Breast epithelium (tissue), 4 donors: ENCODE measurements at regions not wholly inside any gene's neighbourhood (a gene's known extent, or its start where the extent isn't known, plus 50 kb on each side); places are given as distances from the start of the nearest gene placed in this dataset.

Experiments used
- DNase-seq, 2 donors: peaks; one replicate each; pipeline ENCODE4 v3.0.0-alpha.2; 2019; ENCODE audit warnings: low spot score in 2 of 2
- H3K27ac ChIP-seq, 2 donors: fragments of 200-600 bp; sonication (generic) in 1 of 2; one replicate each; pipeline ENCODE4 v1.5.1; 2016 to 2019; ENCODE audit warnings: mild to moderate bottlenecking in 1 of 2
- H3K27me3 ChIP-seq, 2 donors: fragments of 200-600 bp; sonication (generic) in 1 of 2; one replicate each; pipeline versions ENCODE4 v1.5.1 to v1.6.0; 2017 to 2019; ENCODE audit warnings: control low read depth in 1 of 2, mild to moderate bottlenecking in 1 of 2
- H3K36me3 ChIP-seq: fragments of 200-600 bp; one replicate; pipeline ENCODE4 v1.5.1; 2019
- H3K4me1 ChIP-seq, 2 donors: fragments of 200-600 bp; sonication (generic); one replicate each; pipeline ENCODE4 v1.5.1; 2016 to 2019; ENCODE audit warnings: control low read depth in 1 of 2
- H3K4me3 ChIP-seq, 3 donors: fragments of 200-600 bp; sonication (generic); 1 replicate in 2 of 3; 2 replicates in 1 of 3; pipeline ENCODE4 v1.5.1; 2016 to 2019; ENCODE audit warnings: mild to moderate bottlenecking in 3 of 3, moderate library complexity in 2 of 3
- H3K9me3 ChIP-seq, 2 donors: fragments of 200-600 bp; sonication (generic) in 1 of 2; one replicate each; pipeline ENCODE4 v1.5.1; 2016 to 2019; ENCODE audit warnings: control low read depth in 1 of 2
- POLR2A ChIP-seq: fragments of 450-650 bp; IDR thresholded peaks from one replicate; pipeline ENCODE4 v1.6.1; 2016; ENCODE audit warnings: antibody characterized with exemption, mild to moderate bottlenecking, moderate library complexity
- POLR2AphosphoS5 ChIP-seq, 3 donors: sonication (generic); formaldehyde crosslinking; IDR thresholded peaks; one replicate each; pipeline ENCODE4 v1.6.1; 2017; ENCODE audit warnings: antibody characterized with exemption in 3 of 3
- intact Hi-C: fragments of 100-400 bp; cut with DNase I; formaldehyde crosslinking; loops from one replicate; pipeline ENCODE4 v1.15.1; 2023; ENCODE audit warnings: low total_unique reads
- TF ChIP-seq, protein P1 (sequence below), 3 donors: fragments of 450-650 bp; IDR thresholded peaks; one replicate each; pipeline ENCODE4 v1.5.1; 2016 to 2017; ENCODE audit warnings: antibody characterized with exemption in 3 of 3, mild to moderate bottlenecking in 3 of 3, moderate library complexity in 3 of 3

- no peaks in the 10 kb centered on the region for H3K36me3 ChIP-seq
- intact Hi-C loops: no loop called here
- no peak overlapping the region for H3K4me3 ChIP-seq
- peak overlapping the region in 1 of 2 donors; percentile 61 for H3K27ac ChIP-seq
- H3K27me3 ChIP-seq: no peaks in the 10 kb centered on the region
- TF ChIP-seq POLR2AphosphoS5 (IDR thresholded peaks at IDR 0.05) (no peak), POLR2A (no peak)
- TF ChIP-seq, protein P1, sequence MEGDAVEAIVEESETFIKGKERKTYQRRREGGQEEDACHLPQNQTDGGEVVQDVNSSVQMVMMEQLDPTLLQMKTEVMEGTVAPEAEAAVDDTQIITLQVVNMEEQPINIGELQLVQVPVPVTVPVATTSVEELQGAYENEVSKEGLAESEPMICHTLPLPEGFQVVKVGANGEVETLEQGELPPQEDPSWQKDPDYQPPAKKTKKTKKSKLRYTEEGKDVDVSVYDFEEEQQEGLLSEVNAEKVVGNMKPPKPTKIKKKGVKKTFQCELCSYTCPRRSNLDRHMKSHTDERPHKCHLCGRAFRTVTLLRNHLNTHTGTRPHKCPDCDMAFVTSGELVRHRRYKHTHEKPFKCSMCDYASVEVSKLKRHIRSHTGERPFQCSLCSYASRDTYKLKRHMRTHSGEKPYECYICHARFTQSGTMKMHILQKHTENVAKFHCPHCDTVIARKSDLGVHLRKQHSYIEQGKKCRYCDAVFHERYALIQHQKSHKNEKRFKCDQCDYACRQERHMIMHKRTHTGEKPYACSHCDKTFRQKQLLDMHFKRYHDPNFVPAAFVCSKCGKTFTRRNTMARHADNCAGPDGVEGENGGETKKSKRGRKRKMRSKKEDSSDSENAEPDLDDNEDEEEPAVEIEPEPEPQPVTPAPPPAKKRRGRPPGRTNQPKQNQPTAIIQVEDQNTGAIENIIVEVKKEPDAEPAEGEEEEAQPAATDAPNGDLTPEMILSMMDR (IDR thresholded peaks at IDR 0.05): no peak
- H3K4me1 ChIP-seq: no peaks in the 10 kb centered on the region
- H3K9me3 ChIP-seq: no peaks in the 10 kb centered on the region
- DNase-seq: no peak
Observed at GRCh38 chr18:56128153-56128791, 510.1 kb downstream of the TXNL1 start.

DNA sequence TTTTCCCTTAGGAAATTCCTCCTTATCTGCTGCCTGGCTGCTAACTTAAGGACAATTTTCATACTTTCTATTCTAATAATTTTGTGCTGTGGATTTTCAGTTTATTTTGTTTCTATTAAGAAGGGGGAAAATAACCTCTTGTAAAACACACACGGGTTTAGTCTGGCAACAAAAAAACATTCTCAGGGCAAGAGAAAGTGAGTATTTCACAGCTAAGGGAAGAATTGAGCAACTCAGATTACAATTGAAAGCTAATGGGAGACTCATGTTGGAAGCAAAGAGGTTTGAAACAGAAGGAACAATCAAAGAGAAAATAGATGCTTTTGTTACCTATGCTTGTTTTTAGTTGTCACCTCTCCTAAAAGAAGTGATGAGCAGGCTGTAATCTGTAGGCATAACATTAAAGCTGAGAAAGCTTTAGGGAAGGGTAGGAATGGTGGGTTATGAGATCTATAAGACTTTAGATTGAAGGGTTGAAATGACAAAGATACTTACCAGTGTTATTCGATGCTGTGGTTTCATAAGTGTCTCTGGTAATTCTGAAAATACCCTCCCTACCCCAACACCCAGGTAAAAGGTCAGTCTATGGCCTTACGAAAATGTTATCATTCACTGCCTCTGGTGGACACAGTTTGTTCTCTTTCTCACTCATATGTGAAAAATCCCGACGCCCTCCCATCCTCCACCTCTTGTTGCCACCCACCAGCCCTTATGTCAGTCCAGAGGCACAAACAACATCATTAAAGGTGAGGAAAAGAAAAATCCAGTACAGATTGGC, 510.9 kb downstream of the TXNL1 start:
- Histone ChIP-seq H3K9me3 (no peaks in the 10 kb centered on the region), H3K4me3 (no peak overlapping the region), H3K4me1 (no peaks in the 10 kb centered on the region), H3K36me3 (no peaks in the 10 kb centered on the region), H3K27me3 (no peaks in the 10 kb centered on the region), H3K27ac (peak overlapping the region in 1 of 2 donors; percentile 61)
- no peak for DNase-seq
- intact Hi-C loops: no loop called here
- no peak for TF ChIP-seq POLR2A

GRCh38 chr18:56124186-56124585, 514.2 kb downstream of the TXNL1 start:
- H3K4me1 ChIP-seq: no peaks in the 10 kb centered on the region
- no peak for TF ChIP-seq POLR2AphosphoS5 (IDR thresholded peaks at IDR 0.05)
- no peak for TF ChIP-seq POLR2A
- TF ChIP-seq, protein P1 (IDR thresholded peaks at IDR 0.05): no peak
- no peaks in the 10 kb centered on the region for H3K27me3 ChIP-seq
- no peak overlapping the region for H3K4me3 ChIP-seq
- intact Hi-C loops: no loop called here
- H3K27ac ChIP-seq: no peak overlapping the region
- DNase-seq: no peak
- H3K9me3 ChIP-seq: no peaks in the 10 kb centered on the region
- H3K36me3 ChIP-seq: no peaks in the 10 kb centered on the region

GRCh38 chr18:56121669-56122068, 516.7 kb downstream of the TXNL1 start:
- Histone ChIP-seq H3K36me3 (no peaks in the 10 kb centered on the region), H3K4me3 (no peak overlapping the region), H3K9me3 (no peaks in the 10 kb centered on the region), H3K4me1 (no peaks in the 10 kb centered on the region), H3K27me3 (no peaks in the 10 kb centered on the region), H3K27ac (no peak overlapping the region)
- TF ChIP-seq POLR2A (no peak), POLR2AphosphoS5 (IDR thresholded peaks at IDR 0.05) (no peak)
- TF ChIP-seq, protein P1 (IDR thresholded peaks at IDR 0.05): no peak
- intact Hi-C loops: no loop called here
- no peak for DNase-seq

GRCh38 chr18:56120782-56121181, 517.6 kb downstream of the TXNL1 start:
- no peaks in the 10 kb centered on the region for H3K9me3 ChIP-seq
- no peak overlapping the region for H3K27ac ChIP-seq
- no peak for TF ChIP-seq POLR2AphosphoS5 (IDR thresholded peaks at IDR 0.05)
- TF ChIP-seq, protein P1 (IDR thresholded peaks at IDR 0.05): no peak
- no peak for TF ChIP-seq POLR2A
- no peak overlapping the region for H3K4me3 ChIP-seq
- H3K27me3 ChIP-seq: no peaks in the 10 kb centered on the region
- no peaks in the 10 kb centered on the region for H3K4me1 ChIP-seq
- intact Hi-C loops: no loop called here
- no peaks in the 10 kb centered on the region for H3K36me3 ChIP-seq
- DNase-seq: no peak
